ENCODE measurements at regions not wholly inside any gene's neighbourhood (a gene's known extent, or its start where the extent isn't known, plus 50 kb on each side); places are given as distances from the start of the nearest gene placed in this dataset.
"Not testable (repeated sequence)": the region's sequence is repeated elsewhere in the genome, so short reads cannot be mapped to it uniquely, and the experiment has no call there.

GRCh38 chr3:68662176-68662575 is 270.2 kb downstream of the TAFA4 start:
- intact Hi-C loops (cut with DNase I) = no loop called here
- ATAC-seq = no peak

GRCh38 chr3:68650657-68651056 is 281.7 kb downstream of the TAFA4 start:
- not testable (repeated sequence) for H3K36me3 ChIP-seq (ENCODE audit: insufficient read depth in 1 of 2, low read depth in 1 of 2)

More at GRCh38 chr3:68662176-68662575, 270.2 kb downstream of the TAFA4 start:
- DNase-seq = no peak
- no peaks in the 10 kb centered on the region for H3K27me3 ChIP-seq (ENCODE audit: insufficient read depth in 3 of 3, low read length in 2 of 3)
- H3K4me3 ChIP-seq = no peak overlapping the region
- no peaks in the 10 kb centered on the region for H3K36me3 ChIP-seq (ENCODE audit: insufficient read depth in 1 of 2, low read depth in 1 of 2)
- TF ChIP-seq CTCF (IDR thresholded peaks at IDR 0.05) = no peak
- no peak overlapping the region for H3K27ac ChIP-seq
- no peaks in the 10 kb centered on the region for H3K4me1 ChIP-seq
- WGBS, 3 donors = 32 to 50% (median 32%) methylated on average over 1 of the region's 1 CpG
- H3K9me3 ChIP-seq = no peaks in the 10 kb centered on the region

GRCh38 chr3:68648494-68648893 is 283.9 kb downstream of the TAFA4 start:
- intact Hi-C loops (cut with DNase I) = no loop called here
- no peaks in the 10 kb centered on the region for H3K4me1 ChIP-seq
- TF ChIP-seq CTCF (IDR thresholded peaks at IDR 0.05) = no peak
- H3K36me3 ChIP-seq (ENCODE audit: insufficient read depth in 1 of 2, low read depth in 1 of 2) = no peaks in the 10 kb centered on the region
- DNase-seq (no peak), ATAC-seq (no peak)
- 78 to 86% (median 82%) methylated on average over 2 of the region's 2 CpGs for WGBS, 3 donors
- H3K27me3 ChIP-seq (ENCODE audit: insufficient read depth in 3 of 3, low read length in 2 of 3) = no peaks in the 10 kb centered on the region
- H3K9me3 ChIP-seq = no peaks in the 10 kb centered on the region
- H3K27ac ChIP-seq = no peak overlapping the region
- no peak overlapping the region for H3K4me3 ChIP-seq

More at GRCh38 chr3:68650657-68651056, 281.7 kb downstream of the TAFA4 start:
- ATAC-seq; H3K27me3 ChIP-seq (ENCODE audit: insufficient read depth in 3 of 3, low read length in 2 of 3); H3K4me3 ChIP-seq; H3K27ac ChIP-seq; H3K4me1 ChIP-seq; DNase-seq; intact Hi-C loops (cut with DNase I); H3K9me3 ChIP-seq: not testable (repeated sequence)
- 92 to 96% (median 95%) methylated on average over 3 of the region's 3 CpGs for WGBS, 3 donors

- Histone ChIP-seq H3K4me1 (no peaks in the 10 kb centered on the region), H3K36me3 (ENCODE audit: insufficient read depth in 1 of 2, low read depth in 1 of 2) (no peaks in the 10 kb centered on the region), H3K9me3 (no peaks in the 10 kb centered on the region), H3K27ac (no peak overlapping the region), H3K27me3 (ENCODE audit: insufficient read depth in 3 of 3, low read length in 2 of 3) (no peaks in the 10 kb centered on the region), H3K4me3 (no peak overlapping the region)
- DNase-seq = no peak
- TF ChIP-seq CTCF (IDR thresholded peaks at IDR 0.05) = no peak
- WGBS, 3 donors = 45 to 46% (median 45%) methylated on average over 7 of the region's 7 CpGs
- ATAC-seq = no peak
- intact Hi-C loops (cut with DNase I) = no loop called here
Observed at GRCh38 chr3:68631850-68632545, 300.3 kb downstream of the TAFA4 start.

GRCh38 chr3:68620211-68620610 is 312.1 kb downstream of the TAFA4 start:
- Histone ChIP-seq H3K9me3 (no peaks in the 10 kb centered on the region), H3K4me3 (no peak overlapping the region), H3K36me3 (ENCODE audit: insufficient read depth in 1 of 2, low read depth in 1 of 2) (no peaks in the 10 kb centered on the region), H3K27me3 (ENCODE audit: insufficient read depth in 3 of 3, low read length in 2 of 3) (no peaks in the 10 kb centered on the region), H3K4me1 (no peaks in the 10 kb centered on the region), H3K27ac (no peak overlapping the region)
- no peak for TF ChIP-seq CTCF (IDR thresholded peaks at IDR 0.05)
- ATAC-seq = no peak
- WGBS, 3 donors = 92 to 97% (median 94%) methylated on average over 6 of the region's 6 CpGs
- peak in 1 of 2 donors; percentile 34 for DNase-seq
- intact Hi-C loops (cut with DNase I) = no loop called here
